DND-41 (cell line): ENCODE measurements at regions not wholly inside any gene's neighbourhood (a gene's known extent, or its start where the extent isn't known, plus 50 kb on each side); places are given as distances from the start of the nearest gene placed in this dataset.
"Not testable (repeated sequence)": the region's sequence is repeated elsewhere in the genome, so short reads cannot be mapped to it uniquely, and the experiment has no call there.

Experiments
- ATAC-seq: fragments of 200-7000 bp; cut with Tn5 transposase; 3 replicates; pipeline ENCODE4 v1.9.1; 2021; ENCODE audit warnings: low read depth; ENCODE audit not compliant: insufficient read depth
- DNase-seq: peaks from one replicate; pipeline ENCODE4 v3.0.0-alpha.2; 2020
- H2AFZ ChIP-seq: 2 replicates; pipeline ENCODE4 v1.6.0; 2012; ENCODE audit warnings: low read depth, low read length
- H3K27ac ChIP-seq: 2 replicates; pipeline ENCODE4 v1.5.1; 2012; ENCODE audit warnings: low read length, inconsistent platforms
- H3K27me3 ChIP-seq: fragments of 200-600 bp; sonication (generic); 2 replicates; pipeline ENCODE4 v1.6.0; 2012; ENCODE audit warnings: low read length, mild to moderate bottlenecking, inconsistent platforms; ENCODE audit not compliant: insufficient read depth, poor library complexity
- H3K36me3 ChIP-seq: 2 replicates; pipeline ENCODE4 v1.5.1; 2012; ENCODE audit warnings: low read length, inconsistent platforms; ENCODE audit not compliant: insufficient read depth
- H3K4me1 ChIP-seq: 2 replicates; pipeline ENCODE4 v1.5.1; 2012; ENCODE audit warnings: mild to moderate bottlenecking, low read length; ENCODE audit not compliant: insufficient read depth
- H3K4me2 ChIP-seq: 2 replicates; pipeline ENCODE4 v1.6.0; 2012; ENCODE audit warnings: mild to moderate bottlenecking, moderate library complexity, low read length, inconsistent platforms; ENCODE audit not compliant: insufficient read depth
- H3K4me3 ChIP-seq, 2 experiments: fragments of 200-600 bp in 1 of 2; shearing (Covaris generic) in 1 of 2; 2 replicates each; pipeline ENCODE4 v1.5.1; 2012 to 2016; ENCODE audit warnings: inconsistent platforms in 2 of 2, low read length in 2 of 2, mild to moderate bottlenecking in 2 of 2, low read depth in 1 of 2, moderate library complexity in 1 of 2
- H3K79me2 ChIP-seq: 2 replicates; pipeline ENCODE4 v1.6.0; 2012; ENCODE audit warnings: low read length, inconsistent platforms; ENCODE audit not compliant: insufficient read depth
- H3K9ac ChIP-seq: 2 replicates; pipeline ENCODE4 v1.6.0; 2012; ENCODE audit warnings: low read depth, mild to moderate bottlenecking, inconsistent platforms, low read length, moderate library complexity
- H3K9me3 ChIP-seq: 2 replicates; pipeline ENCODE4 v1.5.1; 2012; ENCODE audit warnings: low read length, moderate library complexity, mild to moderate bottlenecking, inconsistent platforms; ENCODE audit not compliant: insufficient read depth, severe bottlenecking
- H4K20me1 ChIP-seq: 2 replicates; pipeline ENCODE4 v1.6.0; 2012; ENCODE audit warnings: low read length; ENCODE audit not compliant: insufficient read depth
- EZH2 ChIP-seq: IDR thresholded peaks from 3 replicates; pipeline ENCODE4 v1.6.1; 2012; ENCODE audit warnings: borderline replicate concordance, low read depth, mild to moderate bottlenecking, moderate library complexity, low read length, inconsistent platforms; ENCODE audit not compliant: severe bottlenecking
- TF ChIP-seq, protein P1 (sequence below): IDR thresholded peaks from 2 replicates; pipeline ENCODE4 v1.5.1; 2012; ENCODE audit warnings: borderline replicate concordance, low read length, moderate library complexity, mild to moderate bottlenecking; ENCODE audit not compliant: poor library complexity, severe bottlenecking; ENCODE audit errors: extremely low read depth

DNA sequence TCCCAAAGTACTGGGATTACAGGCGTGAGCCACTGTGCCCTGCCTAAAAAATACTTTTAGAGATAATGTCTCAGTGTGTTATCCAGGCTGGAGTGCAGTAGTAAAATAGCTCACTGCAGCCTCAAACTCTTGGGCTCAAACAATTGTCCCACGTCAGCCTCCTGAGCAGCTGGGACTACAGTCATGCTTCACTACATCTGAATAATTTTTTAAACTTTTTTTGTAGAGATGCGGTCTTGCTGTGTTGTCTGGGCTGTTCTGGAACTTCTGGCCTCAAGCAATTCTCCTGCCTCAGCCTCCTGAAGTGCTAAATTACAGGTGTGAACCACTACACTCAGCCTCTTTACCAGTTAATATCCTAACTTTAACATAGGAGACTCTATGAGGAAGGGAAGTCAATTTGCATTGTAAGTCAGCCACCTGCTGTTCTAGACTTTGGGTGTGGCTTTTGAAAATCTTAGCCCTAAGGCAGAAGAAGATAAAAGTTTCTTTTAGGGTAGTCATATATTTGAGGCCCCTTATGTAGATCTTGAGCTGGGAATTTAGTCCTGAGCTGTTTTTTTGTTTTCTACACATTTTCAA, 78.2 kb upstream of the RASGRP1 start:
- TF ChIP-seq, protein P1, sequence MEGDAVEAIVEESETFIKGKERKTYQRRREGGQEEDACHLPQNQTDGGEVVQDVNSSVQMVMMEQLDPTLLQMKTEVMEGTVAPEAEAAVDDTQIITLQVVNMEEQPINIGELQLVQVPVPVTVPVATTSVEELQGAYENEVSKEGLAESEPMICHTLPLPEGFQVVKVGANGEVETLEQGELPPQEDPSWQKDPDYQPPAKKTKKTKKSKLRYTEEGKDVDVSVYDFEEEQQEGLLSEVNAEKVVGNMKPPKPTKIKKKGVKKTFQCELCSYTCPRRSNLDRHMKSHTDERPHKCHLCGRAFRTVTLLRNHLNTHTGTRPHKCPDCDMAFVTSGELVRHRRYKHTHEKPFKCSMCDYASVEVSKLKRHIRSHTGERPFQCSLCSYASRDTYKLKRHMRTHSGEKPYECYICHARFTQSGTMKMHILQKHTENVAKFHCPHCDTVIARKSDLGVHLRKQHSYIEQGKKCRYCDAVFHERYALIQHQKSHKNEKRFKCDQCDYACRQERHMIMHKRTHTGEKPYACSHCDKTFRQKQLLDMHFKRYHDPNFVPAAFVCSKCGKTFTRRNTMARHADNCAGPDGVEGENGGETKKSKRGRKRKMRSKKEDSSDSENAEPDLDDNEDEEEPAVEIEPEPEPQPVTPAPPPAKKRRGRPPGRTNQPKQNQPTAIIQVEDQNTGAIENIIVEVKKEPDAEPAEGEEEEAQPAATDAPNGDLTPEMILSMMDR = no peak
- no peak for TF ChIP-seq EZH2
- Histone ChIP-seq H3K9me3 (no peaks in the 10 kb centered on the region), H3K79me2 (no peaks in the 10 kb centered on the region), H4K20me1 (no peaks in the 10 kb centered on the region), H3K9ac (no peak overlapping the region), H3K4me1 (peaks cover 29% of the 10 kb centered on the region), H3K36me3 (no peaks in the 10 kb centered on the region), H3K27ac (no peak overlapping the region), H2AFZ (no peak overlapping the region), H3K27me3 (no peaks in the 10 kb centered on the region), H3K4me2 (no peak overlapping the region), H3K4me3 (no peak overlapping the region)
- no peak for ATAC-seq
- no peak for DNase-seq

DNA sequence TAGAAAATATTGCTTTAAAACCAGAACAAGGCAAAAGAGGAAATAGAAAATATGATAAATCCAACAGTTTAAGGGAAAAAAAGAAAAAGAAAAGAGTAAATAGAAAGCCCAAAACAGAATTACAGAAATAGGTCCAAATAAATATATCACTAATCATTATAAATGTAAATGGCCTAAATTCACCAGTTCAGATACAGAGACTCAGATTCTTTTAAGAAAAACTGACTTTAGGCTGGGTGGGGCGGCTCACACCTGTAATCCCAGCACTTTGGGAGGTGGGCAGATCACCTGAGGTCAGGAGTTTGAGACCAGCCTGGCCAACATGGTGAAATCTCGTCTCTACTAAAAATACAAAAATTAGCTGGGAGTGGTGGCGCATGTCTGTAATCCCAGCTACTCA, 79.7 kb upstream of the RASGRP1 start:
- H3K9ac ChIP-seq, H3K4me3 ChIP-seq, H2AFZ ChIP-seq, H4K20me1 ChIP-seq, H3K27ac ChIP-seq, H3K9me3 ChIP-seq, H3K4me2 ChIP-seq, H3K36me3 ChIP-seq, H3K27me3 ChIP-seq, ATAC-seq, DNase-seq, H3K79me2 ChIP-seq: not testable (repeated sequence)
- H3K4me1 ChIP-seq = peaks cover 13% of the 10 kb centered on the region

DNA sequence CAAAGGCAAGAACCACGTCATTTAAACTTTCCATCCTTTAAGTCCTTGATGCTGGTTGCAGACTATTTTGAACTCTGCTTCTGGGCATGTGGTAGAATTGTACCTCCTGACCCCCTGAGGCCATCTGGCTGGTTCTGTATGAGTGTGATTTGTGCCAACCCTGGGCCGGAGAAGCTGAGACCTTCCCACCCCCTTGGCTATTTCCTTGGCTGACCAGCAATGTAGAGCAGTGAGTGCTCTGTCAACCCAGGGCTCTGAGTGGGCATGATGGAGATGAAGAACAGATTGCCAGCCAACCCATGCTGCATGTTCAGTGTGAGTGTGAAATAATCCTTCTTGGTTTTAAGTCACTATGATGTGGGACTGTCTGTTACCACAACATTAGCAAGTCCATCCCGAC, 82.1 kb upstream of the RASGRP1 start:
- Histone ChIP-seq H2AFZ (no peak overlapping the region), H3K27me3 (no peaks in the 10 kb centered on the region), H3K4me3 (no peak overlapping the region), H3K4me2 (no peak overlapping the region), H3K9ac (no peak overlapping the region), H3K9me3 (no peaks in the 10 kb centered on the region), H4K20me1 (no peaks in the 10 kb centered on the region), H3K27ac (no peak overlapping the region), H3K79me2 (no peaks in the 10 kb centered on the region), H3K4me1 (peaks cover 26% of the 10 kb centered on the region), H3K36me3 (no peaks in the 10 kb centered on the region)
- TF ChIP-seq, protein P1 = no peak
- no peak for TF ChIP-seq EZH2
- ATAC-seq (no peak), DNase-seq (no peak)

DNA sequence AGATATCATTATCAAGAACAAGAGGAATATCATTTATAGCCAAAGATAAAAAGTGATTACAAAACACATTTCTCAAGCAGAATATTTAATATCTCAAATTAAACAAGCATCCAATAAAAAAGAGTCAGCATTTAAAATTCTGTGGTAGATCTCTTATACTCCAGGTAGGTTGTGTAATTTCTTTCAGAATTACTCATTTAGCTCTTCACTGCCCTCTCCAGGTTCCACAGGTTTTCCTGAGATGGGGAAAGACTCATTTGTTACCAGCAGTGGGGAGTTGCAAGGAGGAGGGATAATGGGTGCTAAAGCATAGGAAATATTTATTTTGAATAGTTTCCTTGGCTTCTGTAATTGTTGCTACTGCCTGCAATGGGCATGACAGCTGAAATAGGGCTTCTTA, 83.1 kb upstream of the RASGRP1 start:
- no peak for DNase-seq

More for the DNA sequence above, 83.1 kb upstream of the RASGRP1 start:
- no peak overlapping the region for H3K4me3 ChIP-seq
- TF ChIP-seq EZH2 = no peak
- TF ChIP-seq, protein P1 = peak; percentile 20
- H3K79me2 ChIP-seq = no peaks in the 10 kb centered on the region
- H3K27me3 ChIP-seq = no peaks in the 10 kb centered on the region
- H4K20me1 ChIP-seq = no peaks in the 10 kb centered on the region
- H3K4me2 ChIP-seq = no peak overlapping the region
- ATAC-seq = no peak
- H3K9me3 ChIP-seq = no peaks in the 10 kb centered on the region
- H3K27ac ChIP-seq = no peak overlapping the region
- H2AFZ ChIP-seq = no peak overlapping the region
- H3K4me1 ChIP-seq = peaks cover 35% of the 10 kb centered on the region
- no peak overlapping the region for H3K9ac ChIP-seq
- no peaks in the 10 kb centered on the region for H3K36me3 ChIP-seq
